ENCODE measurements at regions not wholly inside any gene's neighbourhood (a gene's known extent, or its start where the extent isn't known, plus 50 kb on each side); places are given as distances from the start of the nearest gene placed in this dataset.

- Histone ChIP-seq H3K27me3 (ENCODE audit: control insufficient read depth, insufficient read depth, low read length) (peaks cover 58% of the 10 kb centered on the region), H3K4me3 (ENCODE audit: low read depth, low read length) (no peak overlapping the region), H3K27ac (ENCODE audit: low read depth, low read length) (no peak overlapping the region), H3K9me3 (ENCODE audit: control insufficient read depth, insufficient read depth, low read length) (peaks cover 3% of the 10 kb centered on the region; the same call in 1 of the 2 replicates)
- TF ChIP-seq CTCF (IDR thresholded peaks at IDR 0.05; ENCODE audit: low read depth, low read length): no peak
- ChIA-PET CTCF (no interaction called here), POLR2A (no interaction called here)
- DNase-seq (ENCODE audit: low read depth, low spot score): no peak
These were observed 55.9 kb upstream of the NKX1-1 start for GRCh38 chr4:1462009-1462767.

- no peak for TF ChIP-seq CTCF (IDR thresholded peaks at IDR 0.05; ENCODE audit: low read depth, low read length)
- Histone ChIP-seq H3K27me3 (ENCODE audit: control insufficient read depth, insufficient read depth, low read length) (peaks cover 58% of the 10 kb centered on the region), H3K4me3 (ENCODE audit: low read depth, low read length) (no peak overlapping the region), H3K9me3 (ENCODE audit: control insufficient read depth, insufficient read depth, low read length) (no peaks in the 10 kb centered on the region; the same call in 1 of the 2 replicates), H3K27ac (ENCODE audit: low read depth, low read length) (no peak overlapping the region)
- no peak for DNase-seq (ENCODE audit: low read depth, low spot score)
- ChIA-PET CTCF (no interaction called here), POLR2A (no interaction called here)
These were observed 55.0 kb upstream of the NKX1-1 start for GRCh38 chr4:1460967-1461868.

- POLR2A ChIA-PET: no interaction called here
- H3K4me3 ChIP-seq (ENCODE audit: low read depth, low read length): no peak overlapping the region
- H3K27ac ChIP-seq (ENCODE audit: low read depth, low read length): no peak overlapping the region
- TF ChIP-seq CTCF (IDR thresholded peaks at IDR 0.05; ENCODE audit: low read depth, low read length): no peak
- CTCF ChIA-PET: interaction anchor here (0.6 kb wide), 1 partner anchor 89 kb away, joined by 3 read pairs; no protein-coding TSS in a partner anchor
- H3K9me3 ChIP-seq (ENCODE audit: control insufficient read depth, insufficient read depth, low read length): no peaks in the 10 kb centered on the region; the same call in 1 of the 2 replicates
- peaks cover 53% of the 10 kb centered on the region for H3K27me3 ChIP-seq (ENCODE audit: control insufficient read depth, insufficient read depth, low read length)
- no peak for DNase-seq (ENCODE audit: low read depth, low spot score)
These were observed 53.7 kb upstream of the NKX1-1 start for GRCh38 chr4:1459722-1460511.

GRCh38 chr4:1459081-1459721 is 53.0 kb upstream of the NKX1-1 start:
- H3K27me3 ChIP-seq (ENCODE audit: control insufficient read depth, insufficient read depth, low read length): peaks cover 51% of the 10 kb centered on the region
- TF ChIP-seq CTCF (IDR thresholded peaks at IDR 0.05; ENCODE audit: low read depth, low read length): no peak
- ChIA-PET CTCF (no interaction called here), POLR2A (no interaction called here)
- no peak overlapping the region for H3K4me3 ChIP-seq (ENCODE audit: low read depth, low read length)
- H3K27ac ChIP-seq (ENCODE audit: low read depth, low read length): no peak overlapping the region
- no peak for DNase-seq (ENCODE audit: low read depth, low spot score)
- no peaks in the 10 kb centered on the region; the same call in 1 of the 2 replicates for H3K9me3 ChIP-seq (ENCODE audit: control insufficient read depth, insufficient read depth, low read length)

Measured in AG04450 (cell line).